ENCODE measurements at regions not wholly inside any gene's neighbourhood (a gene's known extent, or its start where the extent isn't known, plus 50 kb on each side); places are given as distances from the start of the nearest gene placed in this dataset.

- TF ChIP-seq, protein P1, sequence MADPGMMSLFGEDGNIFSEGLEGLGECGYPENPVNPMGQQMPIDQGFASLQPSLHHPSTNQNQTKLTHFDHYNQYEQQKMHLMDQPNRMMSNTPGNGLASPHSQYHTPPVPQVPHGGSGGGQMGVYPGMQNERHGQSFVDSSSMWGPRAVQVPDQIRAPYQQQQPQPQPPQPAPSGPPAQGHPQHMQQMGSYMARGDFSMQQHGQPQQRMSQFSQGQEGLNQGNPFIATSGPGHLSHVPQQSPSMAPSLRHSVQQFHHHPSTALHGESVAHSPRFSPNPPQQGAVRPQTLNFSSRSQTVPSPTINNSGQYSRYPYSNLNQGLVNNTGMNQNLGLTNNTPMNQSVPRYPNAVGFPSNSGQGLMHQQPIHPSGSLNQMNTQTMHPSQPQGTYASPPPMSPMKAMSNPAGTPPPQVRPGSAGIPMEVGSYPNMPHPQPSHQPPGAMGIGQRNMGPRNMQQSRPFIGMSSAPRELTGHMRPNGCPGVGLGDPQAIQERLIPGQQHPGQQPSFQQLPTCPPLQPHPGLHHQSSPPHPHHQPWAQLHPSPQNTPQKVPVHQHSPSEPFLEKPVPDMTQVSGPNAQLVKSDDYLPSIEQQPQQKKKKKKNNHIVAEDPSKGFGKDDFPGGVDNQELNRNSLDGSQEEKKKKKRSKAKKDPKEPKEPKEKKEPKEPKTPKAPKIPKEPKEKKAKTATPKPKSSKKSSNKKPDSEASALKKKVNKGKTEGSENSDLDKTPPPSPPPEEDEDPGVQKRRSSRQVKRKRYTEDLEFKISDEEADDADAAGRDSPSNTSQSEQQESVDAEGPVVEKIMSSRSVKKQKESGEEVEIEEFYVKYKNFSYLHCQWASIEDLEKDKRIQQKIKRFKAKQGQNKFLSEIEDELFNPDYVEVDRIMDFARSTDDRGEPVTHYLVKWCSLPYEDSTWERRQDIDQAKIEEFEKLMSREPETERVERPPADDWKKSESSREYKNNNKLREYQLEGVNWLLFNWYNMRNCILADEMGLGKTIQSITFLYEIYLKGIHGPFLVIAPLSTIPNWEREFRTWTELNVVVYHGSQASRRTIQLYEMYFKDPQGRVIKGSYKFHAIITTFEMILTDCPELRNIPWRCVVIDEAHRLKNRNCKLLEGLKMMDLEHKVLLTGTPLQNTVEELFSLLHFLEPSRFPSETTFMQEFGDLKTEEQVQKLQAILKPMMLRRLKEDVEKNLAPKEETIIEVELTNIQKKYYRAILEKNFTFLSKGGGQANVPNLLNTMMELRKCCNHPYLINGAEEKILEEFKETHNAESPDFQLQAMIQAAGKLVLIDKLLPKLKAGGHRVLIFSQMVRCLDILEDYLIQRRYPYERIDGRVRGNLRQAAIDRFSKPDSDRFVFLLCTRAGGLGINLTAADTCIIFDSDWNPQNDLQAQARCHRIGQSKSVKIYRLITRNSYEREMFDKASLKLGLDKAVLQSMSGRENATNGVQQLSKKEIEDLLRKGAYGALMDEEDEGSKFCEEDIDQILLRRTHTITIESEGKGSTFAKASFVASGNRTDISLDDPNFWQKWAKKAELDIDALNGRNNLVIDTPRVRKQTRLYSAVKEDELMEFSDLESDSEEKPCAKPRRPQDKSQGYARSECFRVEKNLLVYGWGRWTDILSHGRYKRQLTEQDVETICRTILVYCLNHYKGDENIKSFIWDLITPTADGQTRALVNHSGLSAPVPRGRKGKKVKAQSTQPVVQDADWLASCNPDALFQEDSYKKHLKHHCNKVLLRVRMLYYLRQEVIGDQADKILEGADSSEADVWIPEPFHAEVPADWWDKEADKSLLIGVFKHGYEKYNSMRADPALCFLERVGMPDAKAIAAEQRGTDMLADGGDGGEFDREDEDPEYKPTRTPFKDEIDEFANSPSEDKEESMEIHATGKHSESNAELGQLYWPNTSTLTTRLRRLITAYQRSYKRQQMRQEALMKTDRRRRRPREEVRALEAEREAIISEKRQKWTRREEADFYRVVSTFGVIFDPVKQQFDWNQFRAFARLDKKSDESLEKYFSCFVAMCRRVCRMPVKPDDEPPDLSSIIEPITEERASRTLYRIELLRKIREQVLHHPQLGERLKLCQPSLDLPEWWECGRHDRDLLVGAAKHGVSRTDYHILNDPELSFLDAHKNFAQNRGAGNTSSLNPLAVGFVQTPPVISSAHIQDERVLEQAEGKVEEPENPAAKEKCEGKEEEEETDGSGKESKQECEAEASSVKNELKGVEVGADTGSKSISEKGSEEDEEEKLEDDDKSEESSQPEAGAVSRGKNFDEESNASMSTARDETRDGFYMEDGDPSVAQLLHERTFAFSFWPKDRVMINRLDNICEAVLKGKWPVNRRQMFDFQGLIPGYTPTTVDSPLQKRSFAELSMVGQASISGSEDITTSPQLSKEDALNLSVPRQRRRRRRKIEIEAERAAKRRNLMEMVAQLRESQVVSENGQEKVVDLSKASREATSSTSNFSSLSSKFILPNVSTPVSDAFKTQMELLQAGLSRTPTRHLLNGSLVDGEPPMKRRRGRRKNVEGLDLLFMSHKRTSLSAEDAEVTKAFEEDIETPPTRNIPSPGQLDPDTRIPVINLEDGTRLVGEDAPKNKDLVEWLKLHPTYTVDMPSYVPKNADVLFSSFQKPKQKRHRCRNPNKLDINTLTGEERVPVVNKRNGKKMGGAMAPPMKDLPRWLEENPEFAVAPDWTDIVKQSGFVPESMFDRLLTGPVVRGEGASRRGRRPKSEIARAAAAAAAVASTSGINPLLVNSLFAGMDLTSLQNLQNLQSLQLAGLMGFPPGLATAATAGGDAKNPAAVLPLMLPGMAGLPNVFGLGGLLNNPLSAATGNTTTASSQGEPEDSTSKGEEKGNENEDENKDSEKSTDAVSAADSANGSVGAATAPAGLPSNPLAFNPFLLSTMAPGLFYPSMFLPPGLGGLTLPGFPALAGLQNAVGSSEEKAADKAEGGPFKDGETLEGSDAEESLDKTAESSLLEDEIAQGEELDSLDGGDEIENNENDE (IDR thresholded peaks at IDR 0.05; ENCODE audit: low read depth, low read length) = no peak
- TF ChIP-seq, protein P2, sequence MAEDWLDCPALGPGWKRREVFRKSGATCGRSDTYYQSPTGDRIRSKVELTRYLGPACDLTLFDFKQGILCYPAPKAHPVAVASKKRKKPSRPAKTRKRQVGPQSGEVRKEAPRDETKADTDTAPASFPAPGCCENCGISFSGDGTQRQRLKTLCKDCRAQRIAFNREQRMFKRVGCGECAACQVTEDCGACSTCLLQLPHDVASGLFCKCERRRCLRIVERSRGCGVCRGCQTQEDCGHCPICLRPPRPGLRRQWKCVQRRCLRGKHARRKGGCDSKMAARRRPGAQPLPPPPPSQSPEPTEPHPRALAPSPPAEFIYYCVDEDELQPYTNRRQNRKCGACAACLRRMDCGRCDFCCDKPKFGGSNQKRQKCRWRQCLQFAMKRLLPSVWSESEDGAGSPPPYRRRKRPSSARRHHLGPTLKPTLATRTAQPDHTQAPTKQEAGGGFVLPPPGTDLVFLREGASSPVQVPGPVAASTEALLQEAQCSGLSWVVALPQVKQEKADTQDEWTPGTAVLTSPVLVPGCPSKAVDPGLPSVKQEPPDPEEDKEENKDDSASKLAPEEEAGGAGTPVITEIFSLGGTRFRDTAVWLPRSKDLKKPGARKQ (CRISPR knock-in tag; IDR thresholded peaks at IDR 0.05) = no peak
- TF ChIP-seq CBX1 (IDR thresholded peaks at IDR 0.05; ENCODE audit: low read depth) = no peak
- no peak for TF ChIP-seq TRIM25 (IDR thresholded peaks at IDR 0.05; ENCODE audit: borderline replicate concordance)
- TF ChIP-seq E2F3 (CRISPR knock-in tag; IDR thresholded peaks at IDR 0.05) = no peak
- no peak for TF ChIP-seq HDAC2 (IDR thresholded peaks at IDR 0.05)
- no peak for TF ChIP-seq CSDE1 (IDR thresholded peaks at IDR 0.05)
Observed at GRCh38 chr3:95717048-95717447, 1097.3 kb upstream of the EPHA6 start (continued).

Data from K562 (cell line).